Erythroblast (primary cell): ENCODE measurements at regions not wholly inside any gene's neighbourhood (a gene's known extent, or its start where the extent isn't known, plus 50 kb on each side); places are given as distances from the start of the nearest gene placed in this dataset.

Experiments
- GATA1 ChIP-seq: IDR thresholded peaks from 2 replicates; pipeline ENCODE4 v1.6.1; 2011; ENCODE audit warnings: low read depth, mild to moderate bottlenecking, control low read depth, low read length, moderate library complexity
- POLR2A ChIP-seq: IDR thresholded peaks from 2 replicates; pipeline ENCODE4 v1.6.1; 2011; ENCODE audit warnings: mild to moderate bottlenecking, low read length

GRCh38 chr13:105971738-105972137 lies 563.7 kb downstream of the EFNB2 start:
- TF ChIP-seq POLR2A (no peak), GATA1 (no peak)
